Liver (tissue), 3 donors: ENCODE measurements at regions not wholly inside any gene's neighbourhood (a gene's known extent, or its start where the extent isn't known, plus 50 kb on each side); places are given as distances from the start of the nearest gene placed in this dataset.

Source experiments
- CTCF ChIP-seq: fragments of 150-350 bp; IDR thresholded peaks from 2 replicates; pipeline ENCODE4 v1.5.1; 2017; ENCODE audit warnings: improper control_type of control experiment, low read depth, low read length; ENCODE audit not compliant: missing input control
- EGR1 ChIP-seq, 2 donors: IDR thresholded peaks; 2 replicates each; pipeline ENCODE4 v1.6.1; 2016 to 2018; ENCODE audit warnings: antibody characterized with exemption in 2 of 2, low read depth in 2 of 2
- JUND ChIP-seq, 2 donors: IDR thresholded peaks; 2 replicates each; pipeline ENCODE4 v1.6.1; 2016; ENCODE audit warnings: antibody characterized with exemption in 2 of 2
- RAD21 ChIP-seq, 2 donors: IDR thresholded peaks; 2 replicates each; pipeline ENCODE4 v1.6.1; 2016; ENCODE audit warnings: antibody characterized with exemption in 2 of 2, mild to moderate bottlenecking in 2 of 2
- TF ChIP-seq, protein P1 (sequence below): IDR thresholded peaks from 2 replicates; pipeline ENCODE4 v1.6.1; 2016; ENCODE audit warnings: antibody characterized with exemption
- donor health status: healthy.
- donor health status: healthy.

GRCh38 chr14:97900196-97900854, 1103.1 kb downstream of the VRK1 start:
- TF ChIP-seq, protein P1, sequence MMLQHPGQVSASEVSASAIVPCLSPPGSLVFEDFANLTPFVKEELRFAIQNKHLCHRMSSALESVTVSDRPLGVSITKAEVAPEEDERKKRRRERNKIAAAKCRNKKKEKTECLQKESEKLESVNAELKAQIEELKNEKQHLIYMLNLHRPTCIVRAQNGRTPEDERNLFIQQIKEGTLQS = no peak
- TF ChIP-seq JUND (IDR thresholded peaks at IDR 0.05) (no peak), CTCF (no peak), RAD21 (IDR thresholded peaks at IDR 0.05) (no peak), EGR1 (IDR thresholded peaks at IDR 0.05; ENCODE audit: low read depth in 2 of 2) (no peak)
